ENCODE measurements at regions not wholly inside any gene's neighbourhood (a gene's known extent, or its start where the extent isn't known, plus 50 kb on each side); places are given as distances from the start of the nearest gene placed in this dataset.

DNA sequence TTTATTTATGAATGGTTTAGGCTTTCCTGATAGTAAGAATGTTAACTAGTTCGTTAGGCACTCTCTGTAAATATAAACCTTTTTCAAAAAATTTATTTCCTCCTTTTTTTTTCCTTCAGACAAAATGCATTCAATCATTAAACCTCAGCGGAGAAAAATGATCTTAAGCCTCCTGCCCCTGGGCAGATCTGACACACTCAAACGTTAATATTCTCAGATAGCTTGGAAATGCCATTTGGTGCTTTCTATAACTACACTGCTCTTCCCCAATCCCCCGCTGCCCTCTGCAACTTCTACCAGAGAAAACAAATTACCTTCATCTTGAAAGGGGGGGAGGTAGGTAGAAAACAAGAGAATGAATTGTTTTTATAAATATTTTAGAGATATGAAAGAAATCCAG is 521.2 kb downstream of the MED13L start:
- WGBS (ENCODE audit: low lambda C conversion rate) = 24% methylated on average over 4 of the region's 4 CpGs
- Histone ChIP-seq H3F3A (replicated peaks; ENCODE audit: insufficient read depth) (peaks cover 6% of the 10 kb centered on the region), H3K27me3 (ENCODE audit: insufficient read depth) (no peaks in the 10 kb centered on the region; the same call in none of the 2 replicates), H3K4me2 (no peak overlapping the region), H3K79me2 (ENCODE audit: insufficient read depth) (no peaks in the 10 kb centered on the region), H4K20me1 (ENCODE audit: insufficient read depth) (no peaks in the 10 kb centered on the region), H3K9me2 (no peaks in the 10 kb centered on the region), H3K4me1 (ENCODE audit: control insufficient read depth in 1 of 2, insufficient read depth in 2 of 2, low read depth in 1 of 2, low read length in 1 of 2) (peaks cover 3 to 8% of the 10 kb centered on the region in 2 experiments; a peak in 2 of 4 replicates), H3K27ac (ENCODE audit: low read depth in 2 of 2, low read length in 1 of 2) (peak overlapping the region in 1 of 2 experiments; percentile 67; a peak in 1 of 4 replicates), H3K4me3 (ENCODE audit: low read depth in 2 of 2, low read length in 1 of 2) (no peak overlapping the region), H3K9me3 (no peaks in the 10 kb centered on the region), H3K9ac (no peak overlapping the region), H3K36me3 (replicated peaks in 1 of 2; ENCODE audit: control insufficient read depth in 1 of 2, insufficient read depth in 2 of 2, low read length in 1 of 2) (no peaks in the 10 kb centered on the region), H2AFZ (ENCODE audit: low read depth) (no peak overlapping the region)
- DNase-seq = no peak
- TF ChIP-seq ELF1 (IDR thresholded peaks at IDR 0.05) (no peak), MEF2A (IDR thresholded peaks at IDR 0.05; ENCODE audit: borderline replicate concordance, low read depth) (no peak)
- CTCF ChIA-PET = interaction anchor here (0.7 to 10.3 kb wide), 14 partner anchors 8 to 1132 kb away, joined by 3 to 119 read pairs (median 4); partner anchors contain the start of gene TBX3
- POLR2A ChIA-PET = interaction anchor here (0.8 to 1.5 kb wide), 6 partner anchors 301 to 1086 kb away, joined by 3 to 6 read pairs (median 4); partner anchors contain the start of gene TBX3

GRCh38 chr12:115755725-115756085 is 521.8 kb downstream of the MED13L start:
- 44% methylated on average over 3 of the region's 3 CpGs for WGBS (ENCODE audit: low lambda C conversion rate)
- Histone ChIP-seq H3K9me2 (no peaks in the 10 kb centered on the region), H3K36me3 (replicated peaks in 1 of 2; ENCODE audit: control insufficient read depth in 1 of 2, insufficient read depth in 2 of 2, low read length in 1 of 2) (no peaks in the 10 kb centered on the region), H3K9me3 (no peaks in the 10 kb centered on the region), H3K27me3 (ENCODE audit: insufficient read depth) (no peaks in the 10 kb centered on the region; the same call in none of the 2 replicates), H3K4me3 (ENCODE audit: low read depth in 2 of 2, low read length in 1 of 2) (no peak overlapping the region; a peak in 1 of 4 replicates), H3K79me2 (ENCODE audit: insufficient read depth) (no peaks in the 10 kb centered on the region), H3K27ac (ENCODE audit: low read depth in 2 of 2, low read length in 1 of 2) (peak overlapping the region in 1 of 2 experiments; percentile 67; a peak in 1 of 4 replicates), H3K4me1 (ENCODE audit: control insufficient read depth in 1 of 2, insufficient read depth in 2 of 2, low read depth in 1 of 2, low read length in 1 of 2) (peaks cover 0 to 8% of the 10 kb centered on the region in 2 experiments; a peak in 1 of 4 replicates), H2AFZ (ENCODE audit: low read depth) (no peak overlapping the region), H3K9ac (no peak overlapping the region), H4K20me1 (ENCODE audit: insufficient read depth) (no peaks in the 10 kb centered on the region), H3F3A (replicated peaks; ENCODE audit: insufficient read depth) (peaks cover 6% of the 10 kb centered on the region), H3K4me2 (no peak overlapping the region)
- ChIA-PET POLR2A (interaction anchor here (0.8 to 1.5 kb wide), 6 partner anchors 301 to 1086 kb away, joined by 3 to 6 read pairs (median 4); partner anchors contain the start of gene TBX3), CTCF (interaction anchor here (0.7 to 10.3 kb wide), 17 partner anchors 9 to 1131 kb away, joined by 3 to 119 read pairs (median 4); partner anchors contain the start of gene TBX3)
- TF ChIP-seq EZH2phosphoT487 (IDR thresholded peaks at IDR 0.05; ENCODE audit: borderline replicate concordance, low read depth) (no peak), GATA2 (CRISPR knock-in tag; IDR thresholded peaks at IDR 0.05) (no peak), RAD21 (IDR thresholded peaks at IDR 0.05; ENCODE audit: low read length) (no peak), FOSL2 (IDR thresholded peaks at IDR 0.05; ENCODE audit: borderline replicate concordance, low read depth) (no peak)
- no peak for DNase-seq

DNA sequence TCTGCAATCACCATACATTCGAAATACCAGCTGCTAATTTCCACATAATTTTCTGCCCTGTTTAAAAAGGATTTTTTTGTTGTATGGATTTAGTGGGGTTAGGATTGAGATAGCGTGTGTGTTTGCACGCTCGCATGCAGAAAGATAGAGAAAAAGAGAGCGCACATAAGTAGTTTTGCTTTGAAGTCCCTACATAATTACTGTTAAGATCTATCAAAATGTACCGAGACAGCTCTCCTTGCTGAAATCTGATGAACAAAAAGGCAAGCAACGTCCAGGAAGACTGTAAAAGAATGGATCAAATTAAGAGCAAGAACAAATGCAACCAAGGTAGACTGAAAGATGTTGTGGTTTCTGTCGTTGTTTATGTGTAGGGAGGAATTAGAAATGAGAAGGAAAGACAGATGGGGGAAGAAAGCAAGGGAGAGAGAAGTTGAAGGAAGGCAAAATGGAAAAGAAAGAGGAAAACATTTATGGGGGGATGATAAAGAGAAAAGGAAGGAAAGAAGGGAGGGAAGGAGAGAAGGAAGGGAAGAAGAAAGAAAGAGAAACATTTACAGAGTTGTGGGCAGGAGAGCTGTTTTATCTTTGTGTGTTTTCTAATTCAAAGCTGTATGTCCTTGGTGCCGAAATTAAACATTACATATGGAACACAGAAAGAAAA is 522.3 kb downstream of the MED13L start:
- Histone ChIP-seq H3K4me2 (no peak overlapping the region), H3K9me3 (no peaks in the 10 kb centered on the region), H4K20me1 (ENCODE audit: insufficient read depth) (no peaks in the 10 kb centered on the region), H2AFZ (ENCODE audit: low read depth) (no peak overlapping the region), H3K9me2 (no peaks in the 10 kb centered on the region), H3K27ac (ENCODE audit: low read depth in 2 of 2, low read length in 1 of 2) (peak overlapping the region in 1 of 2 experiments; percentile 67; a peak in 1 of 4 replicates), H3K79me2 (ENCODE audit: insufficient read depth) (no peaks in the 10 kb centered on the region), H3F3A (replicated peaks; ENCODE audit: insufficient read depth) (peaks cover 6% of the 10 kb centered on the region), H3K36me3 (replicated peaks in 1 of 2; ENCODE audit: control insufficient read depth in 1 of 2, insufficient read depth in 2 of 2, low read length in 1 of 2) (no peaks in the 10 kb centered on the region), H3K27me3 (ENCODE audit: insufficient read depth) (no peaks in the 10 kb centered on the region; the same call in none of the 2 replicates), H3K4me3 (ENCODE audit: low read depth in 2 of 2, low read length in 1 of 2) (no peak overlapping the region), H3K9ac (no peak overlapping the region), H3K4me1 (ENCODE audit: control insufficient read depth in 1 of 2, insufficient read depth in 2 of 2, low read depth in 1 of 2, low read length in 1 of 2) (peaks cover 0 to 8% of the 10 kb centered on the region in 2 experiments; a peak in 1 of 4 replicates)
- no peak for TF ChIP-seq NFIC (IDR thresholded peaks at IDR 0.05; ENCODE audit: borderline replicate concordance)
- no peak for TF ChIP-seq FOXM1 (IDR thresholded peaks at IDR 0.05; ENCODE audit: low read depth)
- no peak for TF ChIP-seq MAX (IDR thresholded peaks at IDR 0.05; ENCODE audit: low read depth)
- no peak for TF ChIP-seq ELF1 (IDR thresholded peaks at IDR 0.05)
- no peak for DNase-seq
- ChIA-PET CTCF (interaction anchor here (0.7 to 10.3 kb wide), 18 partner anchors 9 to 1131 kb away, joined by 3 to 119 read pairs (median 4); partner anchors contain the start of gene TBX3), POLR2A (interaction anchor here (1.2 to 1.5 kb wide), 3 partner anchors 303 to 1072 kb away, joined by 4 to 6 read pairs (median 4); partner anchors contain the start of gene TBX3)
- 59% methylated on average over 9 of the region's 9 CpGs for WGBS (ENCODE audit: low lambda C conversion rate)

Data from SK-N-SH (cell line).